Fibroblast of skin of scalp (primary cell): ENCODE measurements at regions not wholly inside any gene's neighbourhood (a gene's known extent, or its start where the extent isn't known, plus 50 kb on each side); places are given as distances from the start of the nearest gene placed in this dataset.
"Not testable (repeated sequence)": the region's sequence is repeated elsewhere in the genome, so short reads cannot be mapped to it uniquely, and the experiment has no call there.

Experiments used
- DNase-seq: peaks from one replicate; pipeline ENCODE4 v3.0.0-alpha.2; 2013

DNA sequence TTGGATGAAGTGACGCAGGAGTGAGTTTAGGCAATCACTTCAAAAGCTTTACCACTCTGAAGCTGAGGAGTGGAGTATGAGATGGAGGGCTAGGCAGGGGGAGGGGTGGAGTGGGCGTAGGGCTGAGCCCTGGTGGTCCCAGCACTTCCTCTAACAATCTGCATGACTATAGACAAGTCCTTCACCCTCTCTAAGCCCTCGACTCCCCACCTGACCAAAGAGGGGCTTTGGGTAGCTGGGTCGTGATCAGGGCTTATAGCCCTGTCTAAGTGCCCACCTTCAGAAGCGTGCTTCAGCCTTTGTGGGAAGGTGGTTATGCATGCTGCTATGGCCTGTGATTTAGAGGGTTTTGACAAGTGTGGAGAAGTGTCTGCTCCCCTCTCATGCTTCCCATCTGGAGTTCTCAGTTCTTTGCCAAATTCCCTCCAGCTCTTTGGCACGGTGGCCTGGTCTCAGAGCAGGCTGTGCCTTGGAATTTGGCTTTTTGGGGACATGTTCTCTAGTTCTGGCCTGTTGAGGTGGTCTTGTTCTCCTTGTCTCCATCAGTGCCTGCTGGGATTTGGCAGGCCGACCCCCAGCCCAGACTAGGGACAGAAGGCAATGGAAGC, 53.0 kb downstream of the ACTBL2 start:
- DNase-seq = no peak

DNA sequence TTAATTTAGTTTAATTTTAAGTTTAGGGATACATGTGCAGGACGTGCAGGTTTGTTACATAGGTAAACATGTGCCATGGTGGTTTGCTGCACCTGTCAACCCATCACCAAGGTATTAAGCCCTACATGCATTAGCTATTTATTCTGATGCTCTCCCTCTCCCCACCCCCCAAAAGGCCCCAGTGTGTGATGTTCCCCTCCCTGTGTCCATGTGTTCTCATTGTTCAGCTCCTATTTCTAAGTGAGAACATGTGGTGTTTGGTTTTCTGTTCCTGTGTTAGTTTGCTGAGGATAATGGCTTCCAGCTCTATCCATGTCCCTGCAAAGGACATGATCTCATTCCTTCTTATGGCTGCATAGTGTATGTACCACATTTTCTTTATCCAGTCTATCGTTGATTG, 53.6 kb downstream of the ACTBL2 start:
- DNase-seq = not testable (repeated sequence)

DNA sequence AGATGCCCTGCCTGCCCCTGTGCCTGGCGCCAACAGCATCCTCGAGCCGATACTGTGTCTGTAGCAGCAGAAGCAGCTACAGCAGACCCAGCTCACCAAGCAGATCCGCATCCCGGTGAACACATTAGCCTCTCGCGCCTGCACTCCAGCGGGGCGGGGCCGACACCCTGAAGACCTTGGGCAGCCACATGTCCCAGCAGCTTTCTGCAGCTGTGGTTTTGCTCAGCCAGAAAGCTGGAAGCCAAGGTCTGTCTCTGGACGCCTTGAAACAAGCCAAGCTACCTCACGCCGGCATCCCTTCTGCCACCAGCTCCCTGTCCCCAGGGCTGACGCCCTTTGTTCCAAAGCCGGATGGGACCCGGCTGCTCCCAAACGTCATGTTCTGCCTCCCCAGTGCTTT, 59.6 kb downstream of the ACTBL2 start:
- no peak for DNase-seq

DNA sequence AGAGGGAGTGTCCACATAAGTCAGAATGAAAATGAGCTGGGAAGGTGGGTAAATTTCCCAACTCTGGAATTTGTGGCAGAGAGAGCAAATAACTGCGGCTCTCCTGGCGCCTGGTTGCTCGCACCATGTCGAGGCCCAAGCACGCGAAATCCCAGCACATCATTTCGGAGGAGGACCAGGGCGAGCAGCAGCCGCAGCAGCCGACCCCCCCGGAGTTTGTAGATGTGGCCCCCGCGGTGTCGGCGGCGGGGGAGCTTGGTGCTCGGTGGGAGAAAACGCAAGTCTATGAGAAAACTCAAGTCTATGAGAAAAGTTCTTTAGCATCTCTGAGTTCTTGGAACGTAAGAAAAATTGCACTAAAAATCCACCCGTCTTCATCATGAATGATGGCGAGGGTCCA, 60.3 kb downstream of the ACTBL2 start:
- no peak for DNase-seq

DNA sequence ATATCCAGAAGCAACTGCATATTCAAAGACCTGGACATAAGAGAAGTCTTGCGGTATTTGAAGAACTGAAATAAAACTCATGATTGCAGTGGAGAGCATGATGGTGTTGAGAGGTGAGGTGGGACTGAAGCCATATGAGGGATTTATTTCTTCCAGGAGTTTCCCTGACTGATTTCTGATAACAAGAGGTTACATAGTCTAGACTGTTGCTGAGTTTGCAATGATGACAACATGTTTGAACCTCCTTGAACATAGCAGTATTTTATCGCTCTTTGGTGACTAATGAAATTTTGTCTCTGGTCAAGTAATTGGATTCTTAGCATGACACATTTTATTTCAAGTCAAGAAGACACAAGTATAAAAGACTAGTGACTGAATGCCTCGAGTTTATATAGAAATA, 61.8 kb downstream of the ACTBL2 start:
- DNase-seq = no peak

DNA sequence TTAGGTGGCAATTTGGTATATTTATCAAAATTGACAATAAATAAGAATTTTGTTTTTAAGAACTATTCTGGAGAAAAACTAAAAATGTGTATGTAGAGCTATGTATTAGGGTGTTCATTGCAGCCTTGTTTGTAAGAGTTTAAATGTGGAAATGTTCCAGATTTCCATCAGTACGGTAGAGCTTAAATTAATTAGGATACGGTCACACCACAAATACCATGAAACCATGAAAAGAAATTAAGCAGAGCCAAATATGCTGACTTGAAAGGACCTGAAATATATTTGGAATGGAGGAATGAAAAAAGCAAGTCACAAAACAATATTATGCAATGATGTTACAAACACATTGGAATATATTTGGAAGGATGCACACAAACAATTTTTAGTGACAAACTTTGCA, 64.6 kb downstream of the ACTBL2 start:
- DNase-seq = no peak

DNA sequence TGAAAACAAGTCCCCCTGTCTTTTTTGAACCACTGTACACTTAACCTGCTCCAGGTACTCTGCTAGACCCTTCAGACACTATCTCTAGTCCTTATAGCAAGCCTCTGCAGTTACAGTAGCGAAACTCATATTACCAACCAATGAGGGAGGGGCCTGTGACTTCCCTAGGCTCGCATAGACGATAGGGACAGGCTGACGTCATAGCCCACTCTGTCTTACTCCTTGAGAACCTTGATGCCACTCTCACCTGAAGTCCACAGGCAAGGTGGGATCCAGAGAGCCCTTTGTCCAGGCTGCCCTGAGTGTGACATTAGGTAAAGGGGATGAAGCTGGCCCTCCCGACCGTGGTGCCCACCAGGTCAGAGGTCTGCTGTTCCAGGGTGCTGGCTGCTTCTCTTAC, 65.3 kb downstream of the ACTBL2 start:
- no peak for DNase-seq

DNA sequence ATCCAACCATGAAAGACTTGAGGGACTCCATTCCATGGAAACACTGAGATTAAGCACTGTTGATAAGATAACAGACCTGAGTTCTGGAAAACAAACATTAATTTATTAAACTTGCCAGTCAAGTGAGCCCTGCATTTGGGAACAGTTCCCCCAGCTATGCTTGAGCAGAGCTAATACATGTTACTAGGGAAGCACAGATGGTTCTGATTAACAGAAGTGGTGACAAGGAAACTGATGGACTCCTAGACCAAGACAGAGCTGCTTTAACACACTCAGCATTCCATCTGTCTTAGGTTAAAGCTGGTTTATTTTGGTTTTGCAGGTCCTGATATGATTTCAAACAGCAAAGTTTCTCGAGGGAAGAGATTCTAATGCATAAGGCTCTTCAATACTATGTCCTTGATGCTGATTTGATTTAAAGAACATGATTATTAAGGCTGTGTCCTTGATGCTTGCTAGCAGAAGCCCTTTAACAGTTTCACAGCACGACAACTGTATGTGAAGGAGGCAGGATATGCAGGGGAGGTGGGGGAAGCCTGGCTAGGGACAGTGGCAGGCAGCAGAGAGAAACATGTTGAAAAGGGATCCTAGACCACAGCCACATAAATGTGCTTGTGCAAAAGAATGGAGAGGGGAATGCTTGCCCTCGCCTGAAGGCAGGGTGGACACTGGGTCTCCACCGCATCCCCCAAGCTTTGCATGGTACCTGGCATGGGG, 66.2 kb downstream of the ACTBL2 start:
- DNase-seq = peak; percentile 93

DNA sequence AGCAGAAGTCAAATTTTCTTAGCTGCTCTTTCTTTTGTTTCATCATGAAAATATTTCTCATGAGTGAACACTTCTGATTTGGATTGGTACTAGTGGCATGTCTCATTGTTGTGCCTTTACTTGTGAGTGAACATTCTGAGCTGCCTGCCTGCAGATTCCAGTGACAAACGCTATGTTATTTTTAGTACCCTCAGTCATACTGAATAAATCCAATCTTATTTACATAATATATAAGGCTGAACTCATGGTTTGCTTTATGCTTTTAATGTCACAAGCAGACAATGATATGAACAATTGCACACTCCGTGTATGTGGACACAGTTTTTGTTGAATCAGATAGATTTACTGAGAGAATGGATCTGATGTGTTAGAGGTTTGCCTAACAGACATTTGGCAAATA, 67.8 kb downstream of the ACTBL2 start:
- peak; percentile 61 for DNase-seq

DNA sequence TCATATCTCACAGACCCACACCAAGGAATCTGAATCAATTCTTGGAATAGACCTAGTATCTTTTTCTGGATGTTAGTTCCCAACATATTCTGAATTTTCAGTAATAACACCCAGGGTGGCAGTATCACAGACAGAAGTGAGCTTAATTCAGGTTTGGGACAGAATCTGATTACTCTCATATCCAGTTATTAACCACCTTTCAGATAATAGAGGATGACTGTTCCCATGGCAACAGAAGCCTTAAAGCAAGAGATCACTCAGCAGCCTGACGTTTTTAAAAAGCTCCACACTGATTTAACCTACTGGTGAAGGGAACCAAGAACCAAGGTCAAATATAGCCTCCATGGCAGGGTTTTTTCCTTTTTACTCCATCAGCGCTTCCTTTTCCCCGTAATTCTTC, 68.4 kb downstream of the ACTBL2 start:
- no peak for DNase-seq

DNA sequence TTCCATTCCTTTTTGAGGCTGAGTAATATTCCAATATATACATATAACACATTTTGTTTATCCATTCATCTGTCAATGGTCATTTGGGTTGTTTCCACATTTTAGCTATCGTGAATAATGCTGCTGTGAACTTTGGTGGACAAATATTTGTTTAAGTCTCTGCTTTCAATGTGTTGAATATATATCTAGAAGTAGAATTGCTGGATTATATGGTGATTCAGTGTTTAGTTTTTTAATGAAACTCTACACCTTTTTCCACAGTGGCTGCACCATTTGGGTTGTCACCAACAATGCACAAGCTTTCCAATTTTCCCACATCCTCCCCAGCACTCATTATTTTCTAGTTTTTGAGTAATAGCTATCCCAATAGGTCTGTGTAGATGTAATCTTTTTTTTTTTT, 69.5 kb downstream of the ACTBL2 start:
- no peak for DNase-seq

DNA sequence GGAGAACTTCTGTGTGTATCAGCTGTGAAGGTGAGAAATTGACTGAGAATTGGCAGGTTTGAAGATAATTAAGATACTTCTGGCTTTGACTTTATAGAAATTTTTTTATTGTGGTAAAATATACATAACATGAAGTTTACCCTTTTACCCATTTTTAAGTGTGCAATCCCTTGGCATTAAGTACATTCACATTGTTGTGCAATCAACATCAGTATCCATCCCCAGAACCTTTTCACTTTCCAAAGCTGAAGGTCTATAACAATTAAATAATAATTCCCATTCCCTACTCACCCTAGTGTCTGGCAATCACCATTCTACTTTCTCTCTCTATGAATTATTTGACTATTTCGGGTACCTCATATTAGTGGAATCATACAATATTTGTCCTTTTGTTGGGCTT, 69.9 kb downstream of the ACTBL2 start:
- DNase-seq = no peak

DNA sequence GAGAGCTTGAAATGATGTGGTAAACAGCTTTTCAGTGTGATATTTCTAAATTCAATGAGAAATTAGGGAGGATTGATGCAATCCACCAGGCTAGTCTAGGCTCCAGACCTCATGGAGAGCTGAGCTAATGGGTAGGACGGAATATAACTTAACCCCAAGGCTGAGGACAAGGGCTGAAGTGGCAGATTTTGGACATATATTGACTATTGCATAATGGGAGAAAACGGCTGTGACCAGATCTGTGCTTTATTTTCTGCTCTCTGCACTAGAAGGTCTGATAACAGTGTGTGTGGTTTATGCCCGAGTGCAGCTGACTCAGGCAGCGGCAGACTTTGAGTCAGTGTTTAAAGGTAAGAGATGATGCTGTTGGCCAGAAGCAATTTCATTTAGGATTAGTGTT, 70.6 kb downstream of the ACTBL2 start:
- DNase-seq = no peak

DNA sequence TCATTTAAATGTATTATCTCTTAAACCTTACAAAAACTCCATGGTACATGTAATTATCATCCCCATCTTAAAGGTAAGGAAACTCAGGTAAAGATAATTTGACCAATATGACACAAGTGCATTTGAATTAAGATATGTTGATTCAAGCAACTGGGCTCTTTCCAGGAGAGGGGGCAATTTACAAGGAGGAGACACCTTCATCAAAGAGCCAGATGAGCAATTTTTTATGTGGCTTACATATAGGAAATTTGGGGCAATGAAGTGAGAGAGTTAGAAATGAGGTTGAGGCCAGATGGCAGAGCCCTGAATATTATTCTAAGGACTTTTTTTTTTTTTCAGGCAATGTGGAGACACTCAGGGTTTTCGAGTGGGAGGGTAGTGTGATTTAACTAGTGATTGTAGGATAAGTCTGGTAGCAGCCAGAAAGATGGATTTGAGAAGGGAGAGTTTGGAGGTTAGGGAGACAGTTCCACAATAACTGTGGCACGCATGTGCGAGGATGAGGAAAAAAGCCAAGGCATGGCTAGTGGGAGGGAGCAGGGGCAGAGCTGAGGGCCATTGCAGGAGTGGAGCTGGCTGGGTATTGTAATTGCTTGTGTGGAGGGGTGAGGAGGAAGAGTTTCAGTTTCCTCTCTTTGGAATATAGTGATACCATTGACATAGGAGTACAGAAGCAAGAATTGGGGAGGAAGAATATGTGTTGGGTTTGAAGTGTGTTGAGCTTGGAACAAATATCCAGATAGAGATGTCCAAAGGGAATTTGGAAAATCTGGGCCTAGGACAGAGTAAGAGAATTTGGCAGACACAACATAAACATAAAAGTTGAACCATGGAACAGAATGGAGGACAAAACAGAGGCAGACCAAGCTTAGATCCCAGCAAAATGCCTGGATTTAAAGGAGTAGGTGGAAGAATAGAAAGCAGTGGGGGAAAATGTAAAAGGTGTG, 72.0 kb downstream of the ACTBL2 start:
- DNase-seq = no peak

DNA sequence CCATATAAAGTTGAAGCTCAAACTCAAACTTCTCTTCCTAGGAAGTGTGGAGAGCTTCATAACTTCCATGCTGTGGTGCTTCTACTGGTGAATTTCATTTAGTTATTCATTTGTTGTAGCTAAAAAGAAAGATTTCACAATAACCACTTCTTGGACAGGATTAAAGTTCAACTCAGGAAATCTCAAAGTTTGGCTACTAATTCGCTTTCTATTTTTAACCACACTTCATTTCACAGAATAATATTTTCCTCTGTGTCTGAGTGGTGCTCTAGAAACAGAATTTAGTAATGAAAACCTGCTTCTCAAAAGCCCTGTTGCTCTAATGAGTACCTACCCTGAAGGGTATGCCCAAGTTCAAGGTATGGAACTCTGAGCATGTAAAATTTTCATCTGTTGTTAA, 73.9 kb downstream of the ACTBL2 start:
- DNase-seq = peak; percentile 17

DNA sequence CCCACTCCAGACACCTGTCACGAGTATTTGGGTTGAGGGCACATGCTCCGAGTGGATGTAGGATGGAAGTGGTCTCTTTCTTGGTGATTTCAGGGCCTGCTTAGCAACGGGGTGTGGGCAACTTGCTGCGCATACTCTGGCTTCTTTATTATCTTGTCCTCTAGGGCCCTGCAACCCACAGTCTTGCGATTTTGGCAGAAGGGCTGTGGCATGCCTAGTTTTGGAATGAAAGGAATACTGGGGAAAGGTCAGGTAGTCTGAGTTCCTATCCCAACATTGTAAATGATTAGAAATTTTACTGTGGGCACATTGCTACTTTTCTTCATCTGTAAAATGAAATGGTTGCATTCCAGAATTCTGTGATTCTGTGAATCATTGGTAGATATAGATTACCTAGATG, 74.3 kb downstream of the ACTBL2 start:
- no peak for DNase-seq

DNA sequence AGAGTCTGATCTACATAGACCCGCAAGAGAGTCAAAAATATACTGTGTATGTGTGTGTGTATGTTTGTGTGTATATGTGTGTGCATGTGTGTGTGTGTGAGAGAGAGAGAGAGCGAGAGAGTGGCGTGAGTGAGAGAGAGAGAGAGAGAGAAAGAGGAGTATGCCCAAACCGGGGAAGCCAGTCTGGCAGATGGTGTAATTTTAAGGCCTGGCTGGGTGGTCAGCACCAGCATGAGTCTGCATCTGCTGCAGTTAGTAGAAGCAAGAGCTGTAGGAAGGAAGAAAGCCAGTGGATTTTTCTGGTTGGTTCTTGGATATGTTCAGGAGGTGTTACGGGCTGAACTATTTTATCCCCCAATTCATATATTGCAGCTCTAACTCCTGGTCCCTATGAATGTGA, 75.2 kb downstream of the ACTBL2 start:
- no peak for DNase-seq

DNA sequence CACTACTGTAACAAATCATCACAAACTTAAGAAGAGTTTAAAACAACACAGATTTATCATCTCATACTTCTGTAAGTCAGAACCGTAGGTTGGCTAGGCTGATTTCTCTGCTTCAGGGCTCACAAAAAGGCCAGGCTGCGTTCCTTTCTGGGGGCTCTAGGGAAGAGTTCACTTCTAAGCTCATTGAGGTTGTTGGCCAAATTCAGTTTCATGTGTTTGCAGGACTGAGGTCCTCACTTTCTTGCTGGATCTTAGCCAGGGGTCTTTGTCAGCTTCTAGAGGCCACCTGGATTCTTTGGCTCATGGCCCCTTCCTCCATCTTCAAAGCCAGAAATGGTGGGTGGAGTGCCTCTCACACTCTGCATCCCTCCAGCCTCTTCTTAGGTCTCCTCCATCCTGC, 76.0 kb downstream of the ACTBL2 start:
- DNase-seq = no peak

DNA sequence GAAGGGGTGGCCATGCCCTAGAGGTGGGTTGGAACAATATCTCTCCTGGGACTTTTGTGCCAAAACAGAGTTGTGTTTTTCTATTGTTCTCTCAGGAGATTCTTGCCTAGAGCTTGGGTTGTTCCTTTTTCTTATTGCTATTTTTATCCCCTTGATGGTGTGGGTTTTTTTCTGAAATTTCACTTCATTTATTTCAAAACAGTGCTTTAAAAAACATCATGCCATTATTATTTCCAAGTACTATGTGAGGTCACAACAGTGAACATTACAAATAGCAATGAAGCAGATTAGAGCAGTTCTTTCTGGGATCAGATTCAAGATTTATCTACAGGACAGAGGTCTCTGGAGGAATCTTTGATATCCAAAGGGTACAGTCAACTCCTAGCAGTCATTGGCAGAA, 76.6 kb downstream of the ACTBL2 start:
- no peak for DNase-seq

DNA sequence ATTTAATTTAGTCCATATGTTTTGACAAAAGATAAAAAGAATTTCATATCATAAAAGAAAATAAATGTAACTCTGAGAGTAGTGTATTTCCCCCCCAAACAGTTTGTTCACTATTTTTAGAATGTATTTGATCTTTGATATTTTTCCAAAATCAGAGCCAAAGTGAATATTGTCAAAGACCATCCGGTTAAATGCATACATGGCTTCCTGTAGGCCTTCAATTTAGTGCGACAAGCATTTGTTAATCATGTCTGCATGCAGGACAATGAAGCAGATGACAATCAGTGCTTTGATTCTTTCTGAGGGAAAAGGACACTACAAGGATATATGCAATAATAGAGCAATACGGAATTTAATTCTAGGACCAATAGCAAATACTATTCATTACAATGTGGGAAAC, 79.8 kb downstream of the ACTBL2 start:
- no peak for DNase-seq

DNA sequence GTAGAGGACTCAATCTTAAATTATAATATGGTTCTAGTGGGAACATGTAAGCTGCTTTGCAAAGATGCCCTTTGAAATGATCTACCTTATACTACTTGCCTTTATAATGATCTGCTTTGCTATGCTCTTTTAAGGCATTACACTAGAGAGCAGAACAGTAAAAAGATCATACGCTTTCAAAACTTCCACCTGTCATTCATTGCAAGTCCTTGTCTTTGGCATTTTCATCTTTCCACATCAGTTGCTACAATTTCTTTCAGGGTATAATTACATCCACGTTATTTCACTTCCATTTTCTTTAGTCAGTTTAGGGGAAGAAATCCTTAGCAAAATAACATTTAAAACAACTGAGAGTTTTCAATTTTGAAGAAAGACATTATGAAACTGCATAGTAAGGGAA, 80.3 kb downstream of the ACTBL2 start:
- DNase-seq = no peak

DNA sequence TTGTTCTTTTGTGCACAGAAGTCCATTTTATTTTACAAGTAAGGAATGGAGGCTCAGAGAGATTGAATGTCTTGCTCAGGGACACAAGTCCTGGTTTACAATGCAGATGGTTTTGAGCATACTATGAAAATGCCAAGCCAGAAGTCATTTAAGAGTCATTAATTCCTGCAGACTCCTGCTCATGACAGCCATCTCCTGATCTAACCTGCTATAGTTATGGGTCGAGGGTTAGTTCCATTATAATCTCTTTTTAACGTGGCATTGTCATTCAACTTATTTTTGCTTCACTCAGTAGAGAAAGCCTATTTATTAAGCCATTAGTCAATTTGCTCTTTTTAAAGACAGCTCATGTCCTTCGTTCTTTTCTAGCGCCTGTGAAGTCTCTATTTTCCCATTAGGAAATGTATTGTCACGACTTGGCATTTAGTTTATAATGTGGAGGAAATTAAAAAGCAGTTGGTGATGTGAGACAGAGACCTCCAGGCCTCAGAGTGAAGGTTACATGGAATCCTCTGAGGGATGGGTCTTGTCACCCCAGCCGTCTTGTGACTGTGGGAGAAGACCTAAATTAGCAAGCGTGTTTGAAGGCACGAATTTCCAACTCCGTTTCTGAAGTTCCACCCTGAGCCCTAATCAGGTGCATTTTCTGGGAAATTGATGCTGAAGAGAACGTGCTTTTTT, 84.1 kb downstream of the ACTBL2 start:
- DNase-seq = no peak

DNA sequence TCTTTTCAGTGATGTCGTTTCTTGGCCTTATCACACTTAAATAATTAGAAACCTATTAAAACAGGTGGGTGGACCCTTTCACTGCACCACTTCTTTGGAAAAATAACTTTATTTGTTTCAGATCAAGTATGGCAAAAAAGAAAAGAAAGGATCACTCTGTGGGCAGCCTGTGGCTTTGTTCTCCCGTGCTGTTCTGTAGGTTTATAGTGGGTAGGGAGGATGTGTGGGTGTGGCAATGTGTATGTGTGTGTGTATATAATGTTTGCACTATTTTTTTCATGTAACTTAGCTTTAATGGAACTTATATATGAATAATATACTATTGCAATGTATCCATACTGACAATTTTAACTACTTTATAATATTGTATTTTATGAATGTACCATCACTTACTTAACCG, 85.9 kb downstream of the ACTBL2 start:
- no peak for DNase-seq
